AG04449 (cell line): ENCODE measurements at regions not wholly inside any gene's neighbourhood (a gene's known extent, or its start where the extent isn't known, plus 50 kb on each side); places are given as distances from the start of the nearest gene placed in this dataset.

Experiments
- CTCF ChIA-PET: fragments of 350-600 bp; formaldehyde crosslinking; extraction: SDS; loops from one replicate; lab custom pipeline; 2021; ENCODE audit warnings: antibody characterized with exemption; lab: Yijun Ruan, JAX
- POLR2A ChIA-PET: fragments of 400-600, 350-600 bp; formaldehyde crosslinking; extraction: SDS; loops from one replicate; lab custom pipeline; 2020; ENCODE audit warnings: antibody characterized with exemption, inconsistent platforms; lab: Yijun Ruan, JAX
- DNase-seq: peaks from one replicate; pipeline ENCODE4 v3.0.0-alpha.2; 2010; ENCODE audit warnings: low read depth, low spot score
- H3K4me3 ChIP-seq: 2 replicates; pipeline ENCODE4 v1.5.1; 2011; ENCODE audit warnings: low read depth, mild to moderate bottlenecking, control low read depth, low read length
- TF ChIP-seq, protein P1 (sequence below): IDR thresholded peaks from one replicate; pipeline ENCODE4 v1.5.1; 2011; ENCODE audit warnings: mild to moderate bottlenecking, moderate library complexity, low read length, control low read depth, inconsistent platforms; ENCODE audit not compliant: insufficient read depth; ENCODE audit errors: missing control alignments

DNA sequence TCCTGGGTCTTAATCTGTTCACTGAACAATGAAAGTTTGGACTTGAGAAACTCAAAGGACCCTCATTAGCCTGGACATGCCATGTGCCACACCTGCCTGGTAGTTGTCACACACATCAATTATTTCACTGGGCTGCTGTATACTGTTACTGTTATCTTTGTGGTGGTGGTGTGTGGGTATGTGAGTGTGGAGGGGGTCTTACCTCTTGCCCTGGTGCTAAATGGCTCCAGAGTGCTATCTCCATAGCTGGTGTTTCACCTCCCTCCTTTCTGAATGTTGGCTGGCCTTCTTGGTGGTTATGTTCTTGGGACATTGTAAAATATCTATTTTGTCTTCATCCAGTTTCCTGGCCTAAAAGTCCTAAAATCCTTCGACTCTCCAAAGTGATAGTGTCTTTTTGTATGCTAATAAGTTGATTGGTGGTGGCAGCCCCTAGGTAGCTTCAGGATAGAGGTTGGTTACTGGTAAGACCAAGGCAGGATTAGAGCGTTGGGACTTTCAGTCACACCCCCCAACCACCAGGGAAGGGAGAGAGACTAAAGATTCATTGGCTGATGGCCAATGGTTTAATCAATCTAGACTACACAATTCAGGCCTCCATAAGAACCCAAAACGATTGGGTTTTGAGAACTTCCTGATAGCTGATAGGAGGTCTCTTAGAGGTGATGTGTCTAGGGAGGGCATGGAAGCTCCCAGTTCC, 328.1 kb downstream of the MYCN start:
- ChIA-PET POLR2A (no interaction called here), CTCF (no interaction called here)
- TF ChIP-seq, protein P1, sequence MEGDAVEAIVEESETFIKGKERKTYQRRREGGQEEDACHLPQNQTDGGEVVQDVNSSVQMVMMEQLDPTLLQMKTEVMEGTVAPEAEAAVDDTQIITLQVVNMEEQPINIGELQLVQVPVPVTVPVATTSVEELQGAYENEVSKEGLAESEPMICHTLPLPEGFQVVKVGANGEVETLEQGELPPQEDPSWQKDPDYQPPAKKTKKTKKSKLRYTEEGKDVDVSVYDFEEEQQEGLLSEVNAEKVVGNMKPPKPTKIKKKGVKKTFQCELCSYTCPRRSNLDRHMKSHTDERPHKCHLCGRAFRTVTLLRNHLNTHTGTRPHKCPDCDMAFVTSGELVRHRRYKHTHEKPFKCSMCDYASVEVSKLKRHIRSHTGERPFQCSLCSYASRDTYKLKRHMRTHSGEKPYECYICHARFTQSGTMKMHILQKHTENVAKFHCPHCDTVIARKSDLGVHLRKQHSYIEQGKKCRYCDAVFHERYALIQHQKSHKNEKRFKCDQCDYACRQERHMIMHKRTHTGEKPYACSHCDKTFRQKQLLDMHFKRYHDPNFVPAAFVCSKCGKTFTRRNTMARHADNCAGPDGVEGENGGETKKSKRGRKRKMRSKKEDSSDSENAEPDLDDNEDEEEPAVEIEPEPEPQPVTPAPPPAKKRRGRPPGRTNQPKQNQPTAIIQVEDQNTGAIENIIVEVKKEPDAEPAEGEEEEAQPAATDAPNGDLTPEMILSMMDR, result no peak
- DNase-seq, result no peak
- no peak overlapping the region for H3K4me3 ChIP-seq

DNA sequence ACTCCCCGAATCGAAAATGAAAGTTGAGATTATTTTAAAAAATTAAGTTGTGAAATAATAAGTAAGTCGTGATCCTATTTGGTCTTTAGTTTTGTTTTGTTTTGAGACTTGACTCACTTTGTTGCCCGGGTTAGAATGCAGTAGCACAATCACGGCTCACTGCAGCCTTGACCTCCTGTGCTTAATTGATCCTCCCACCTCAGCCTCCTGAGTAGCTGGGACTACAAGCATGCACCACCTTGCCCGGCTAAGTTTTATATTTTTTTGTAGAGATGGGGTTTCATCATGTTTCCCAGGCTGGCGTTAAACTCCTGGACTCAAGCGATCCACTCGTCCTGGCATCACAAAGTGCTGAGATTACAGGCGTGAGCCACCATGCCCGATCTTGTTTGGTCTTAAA, 326.2 kb downstream of the MYCN start:
- ChIA-PET POLR2A (no interaction called here), CTCF (no interaction called here)
- no peak overlapping the region for H3K4me3 ChIP-seq
- DNase-seq, result no peak
- TF ChIP-seq, protein P1, result no peak

DNA sequence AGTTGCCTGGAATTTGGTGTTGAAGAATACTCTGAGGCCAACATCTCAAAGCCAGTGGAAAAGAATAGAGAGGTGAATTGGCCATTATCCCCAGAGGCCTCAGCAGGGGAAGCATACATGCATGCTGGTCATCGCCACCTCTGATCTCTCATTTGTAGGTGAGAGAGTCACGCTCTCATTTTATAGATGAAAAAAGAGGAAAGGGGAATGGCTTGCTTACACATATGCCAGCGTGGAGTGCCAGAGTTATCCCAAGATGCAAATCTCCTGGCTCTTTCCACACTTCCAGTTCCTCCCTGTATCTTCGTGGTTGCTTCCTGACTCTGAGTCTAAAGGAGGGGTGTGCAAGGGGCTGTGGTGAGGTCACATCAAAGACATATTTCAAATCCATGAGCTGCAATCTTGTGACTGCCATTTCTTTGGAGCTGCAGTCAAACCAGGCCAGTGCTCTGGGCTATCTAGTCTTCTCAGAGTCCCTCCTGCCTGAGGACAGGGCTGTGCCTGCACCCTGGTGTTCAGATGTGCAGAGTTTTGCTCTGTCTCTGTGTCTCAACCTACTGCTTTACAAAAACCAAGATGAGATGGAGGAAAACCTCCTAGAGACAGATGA, 324.7 kb downstream of the MYCN start:
- POLR2A ChIA-PET, result no interaction called here
- no peak for DNase-seq
- TF ChIP-seq, protein P1, result no peak
- no peak overlapping the region for H3K4me3 ChIP-seq
- CTCF ChIA-PET, result no interaction called here

DNA sequence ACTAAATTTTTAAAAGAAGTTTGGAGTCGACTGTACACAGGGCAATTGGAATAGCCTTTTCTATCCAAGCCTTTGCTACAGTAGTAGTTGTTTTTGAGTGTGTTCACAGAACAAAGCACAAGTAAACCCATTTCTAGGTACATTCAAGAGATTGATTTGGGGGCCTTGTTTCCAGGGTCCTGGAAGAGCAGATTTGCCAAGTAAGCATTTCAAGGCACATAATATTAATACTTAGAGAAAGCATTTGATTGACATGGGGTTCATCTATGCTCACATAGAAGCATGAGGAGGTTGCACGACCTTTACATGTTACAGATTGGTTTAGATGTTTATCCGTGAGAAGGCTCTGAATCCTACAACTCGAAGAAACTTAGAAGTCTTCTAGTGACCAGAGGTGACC, 324.1 kb downstream of the MYCN start:
- DNase-seq, result no peak
- TF ChIP-seq, protein P1, result no peak
- ChIA-PET POLR2A (no interaction called here), CTCF (no interaction called here)
- H3K4me3 ChIP-seq, result no peak overlapping the region

DNA sequence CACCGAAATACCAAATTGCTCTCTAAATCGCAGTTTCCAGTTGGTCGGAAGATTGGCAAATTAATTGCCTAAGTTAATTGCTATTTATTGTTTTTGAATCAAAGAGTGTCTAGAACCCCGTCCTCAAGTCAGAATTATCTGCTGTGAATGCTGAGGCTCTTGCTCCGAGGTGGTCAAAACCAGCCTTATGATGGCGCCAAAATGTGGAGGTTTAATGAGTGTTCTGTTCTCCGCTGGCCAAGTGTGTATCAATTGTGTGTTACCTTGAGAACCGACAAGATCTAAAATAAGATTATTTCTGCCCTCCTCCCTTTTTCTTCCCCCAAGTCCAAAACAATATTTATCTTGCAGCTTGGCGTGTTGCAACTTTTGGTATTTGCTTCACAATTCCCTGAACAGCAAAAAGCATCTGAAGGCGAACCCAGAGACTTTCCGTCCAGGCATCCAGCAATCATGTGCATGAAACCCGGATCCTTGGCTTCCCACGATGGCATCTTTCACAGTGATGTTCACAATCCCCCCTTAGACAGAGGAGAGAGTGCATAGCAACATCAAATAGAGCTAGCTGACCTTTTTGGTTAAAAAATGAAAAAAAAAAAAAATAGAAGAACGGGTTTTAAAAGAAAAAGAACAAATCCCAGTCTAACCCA, 323.0 kb downstream of the MYCN start:
- no peak overlapping the region for H3K4me3 ChIP-seq
- no peak for DNase-seq
- TF ChIP-seq, protein P1, result no peak
- POLR2A ChIA-PET, result no interaction called here
- CTCF ChIA-PET, result no interaction called here

DNA sequence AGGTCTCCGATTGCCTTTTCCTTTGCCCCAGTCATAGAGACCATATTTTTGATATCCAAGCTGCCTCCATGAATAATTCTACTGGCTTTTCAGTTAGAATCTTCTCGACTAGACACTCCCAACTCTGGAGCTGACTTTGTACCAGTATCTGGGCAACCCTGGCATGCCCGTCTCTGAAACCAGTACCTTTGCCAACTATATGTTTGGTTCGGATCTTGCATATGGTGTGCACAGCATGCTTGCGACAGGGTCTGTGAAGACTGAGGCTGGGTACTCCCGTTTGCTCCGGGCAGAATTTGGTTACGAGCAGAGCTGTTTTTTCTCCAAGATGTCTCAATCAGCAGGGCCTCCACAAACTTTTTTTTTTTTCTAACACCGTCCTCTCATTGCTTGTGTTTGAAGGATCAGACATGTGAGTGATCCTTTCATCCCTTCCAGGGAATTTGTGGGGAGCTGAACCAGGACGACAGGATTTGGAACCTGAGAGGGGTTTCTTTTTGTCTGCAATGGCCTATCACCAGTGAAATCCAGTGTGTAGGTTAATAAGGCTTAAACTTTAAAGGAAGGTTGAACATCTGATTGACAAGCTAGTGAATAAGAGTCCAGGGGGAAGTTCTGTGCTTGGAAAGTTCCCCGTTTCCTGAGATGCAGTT, 322.3 kb downstream of the MYCN start:
- ChIA-PET CTCF (no interaction called here), POLR2A (no interaction called here)
- TF ChIP-seq, protein P1, result no peak
- H3K4me3 ChIP-seq, result no peak overlapping the region
- DNase-seq, result no peak
